ENCODE measurements at regions not wholly inside any gene's neighbourhood (a gene's known extent, or its start where the extent isn't known, plus 50 kb on each side); places are given as distances from the start of the nearest gene placed in this dataset.

GRCh38 chr20:12056839-12057238 lies 139.1 kb downstream of the BTBD3 start:
- no peak for TF ChIP-seq CTCF (IDR thresholded peaks at IDR 0.05)
- no peak for TF ChIP-seq POLR2A (IDR thresholded peaks at IDR 0.05)

Measured in tibial nerve (tissue), 3 donors.